PFSK-1 (cell line): ENCODE measurements at regions not wholly inside any gene's neighbourhood (a gene's known extent, or its start where the extent isn't known, plus 50 kb on each side); places are given as distances from the start of the nearest gene placed in this dataset.

Experiments
- FOXP2 ChIP-seq: optimal IDR thresholded peaks from 2 replicates; pipeline ENCODE3; 2011; ENCODE audit warnings: borderline replicate concordance, control low read depth, inconsistent platforms; ENCODE audit not compliant: insufficient read depth; ENCODE audit errors: extremely low read length, extremely low read depth
- POLR2AphosphoS5 ChIP-seq: IDR thresholded peaks from 2 replicates; pipeline ENCODE4 v1.6.1; 2012; ENCODE audit warnings: low read depth, mild to moderate bottlenecking, control low read depth, low read length, moderate library complexity
- REST ChIP-seq, 2 experiments: IDR thresholded peaks; 2 replicates each; pipeline versions ENCODE4 v1.6.1 to v1.8.0; 2011 to 2012; ENCODE audit warnings: low read depth in 2 of 2, low read length in 2 of 2, control low read depth in 1 of 2, inconsistent platforms in 1 of 2, mild to moderate bottlenecking in 1 of 2, moderate library complexity in 1 of 2; ENCODE audit not compliant: insufficient read depth in 1 of 2
- SIN3A ChIP-seq: IDR thresholded peaks from 2 replicates; pipeline ENCODE4 v1.6.1; 2012; ENCODE audit warnings: mild to moderate bottlenecking, low read length, moderate library complexity, borderline replicate concordance; ENCODE audit not compliant: insufficient read depth
- TAF1 ChIP-seq: IDR thresholded peaks from 2 replicates; pipeline ENCODE4 v1.6.1; 2012; ENCODE audit warnings: low read length, control low read depth, borderline replicate concordance; ENCODE audit not compliant: insufficient read depth

- TF ChIP-seq SIN3A (no peak), FOXP2 (no peak), REST (IDR thresholded peaks at IDR 0.05; ENCODE audit: insufficient read depth in 1 of 2, low read depth in 2 of 2, low read length in 2 of 2) (no peak), POLR2AphosphoS5 (no peak), TAF1 (no peak)
Measured at GRCh38 chr20:7723284-7723683, 217.0 kb downstream of the HAO1 start.

- TF ChIP-seq FOXP2 = no peak
- no peak for TF ChIP-seq REST (IDR thresholded peaks at IDR 0.05; ENCODE audit: insufficient read depth in 1 of 2, low read depth in 2 of 2, low read length in 2 of 2)
- no peak for TF ChIP-seq TAF1
- no peak for TF ChIP-seq POLR2AphosphoS5
- TF ChIP-seq SIN3A = no peak
Measured at GRCh38 chr20:7728338-7728737, 211.9 kb downstream of the HAO1 start.

GRCh38 chr20:7734216-7734615 is 206.0 kb downstream of the HAO1 start:
- no peak for TF ChIP-seq REST (IDR thresholded peaks at IDR 0.05; ENCODE audit: insufficient read depth in 1 of 2, low read depth in 2 of 2, low read length in 2 of 2)
- no peak for TF ChIP-seq FOXP2
- no peak for TF ChIP-seq TAF1
- no peak for TF ChIP-seq SIN3A
- TF ChIP-seq POLR2AphosphoS5 = no peak

GRCh38 chr20:7736336-7736735 is 203.9 kb downstream of the HAO1 start:
- TF ChIP-seq TAF1 (no peak), REST (IDR thresholded peaks at IDR 0.05; ENCODE audit: insufficient read depth in 1 of 2, low read depth in 2 of 2, low read length in 2 of 2) (no peak), FOXP2 (no peak), SIN3A (no peak), POLR2AphosphoS5 (no peak)

GRCh38 chr20:7741866-7742265 is 198.4 kb downstream of the HAO1 start:
- TF ChIP-seq POLR2AphosphoS5 = no peak
- no peak for TF ChIP-seq FOXP2
- no peak for TF ChIP-seq REST (IDR thresholded peaks at IDR 0.05; ENCODE audit: insufficient read depth in 1 of 2, low read depth in 2 of 2, low read length in 2 of 2)
- no peak for TF ChIP-seq TAF1
- no peak for TF ChIP-seq SIN3A
